SK-N-SH treated with all-trans-retinoic acid at 6 μM for 48 hours (cell line): ENCODE measurements at regions not wholly inside any gene's neighbourhood (a gene's known extent, or its start where the extent isn't known, plus 50 kb on each side); places are given as distances from the start of the nearest gene placed in this dataset.

Source experiments
- ARNTL ChIP-seq: fragments of 450-650 bp; formaldehyde crosslinking; IDR thresholded peaks from 2 replicates; pipeline ENCODE4 v1.5.0; 2020; ENCODE audit warnings: low read depth, mild to moderate bottlenecking, moderate library complexity, borderline replicate concordance
- CREB5 ChIP-seq: fragments of 250-450 bp; sonication (Bioruptor Pico); IDR thresholded peaks from 2 replicates; pipeline ENCODE4 v1.5.1; 2020; ENCODE audit warnings: low read depth, mild to moderate bottlenecking, moderate library complexity
- PATZ1 ChIP-seq: fragments of 250-450 bp; sonication (Bioruptor Pico); IDR thresholded peaks from 2 replicates; pipeline ENCODE4 v1.8.0; 2020; ENCODE audit warnings: mild to moderate bottlenecking, moderate library complexity, borderline replicate concordance
- POU6F1 ChIP-seq: fragments of 250-450 bp; sonication (Bioruptor Pico); IDR thresholded peaks from 2 replicates; pipeline ENCODE4 v1.8.0; 2021; ENCODE audit warnings: low read depth, mild to moderate bottlenecking, moderate library complexity, borderline replicate concordance
- PPARA ChIP-seq: fragments of 250-450 bp; sonication (Bioruptor Pico); IDR thresholded peaks from 2 replicates; pipeline ENCODE4 v1.5.0; 2020; ENCODE audit warnings: mild to moderate bottlenecking, borderline replicate concordance
- ZNF565 ChIP-seq: fragments of 450-650 bp; formaldehyde crosslinking; conservative IDR thresholded peaks from 2 replicates; pipeline ENCODE4 v1.5.0; 2020; ENCODE audit warnings: low read depth, mild to moderate bottlenecking, moderate library complexity
- ZNF70 ChIP-seq: fragments of 450-650 bp; formaldehyde crosslinking; IDR thresholded peaks from 2 replicates; pipeline ENCODE4 v1.5.0; 2020; ENCODE audit warnings: mild to moderate bottlenecking, moderate library complexity
- ZNF8 ChIP-seq: fragments of 450-650 bp; formaldehyde crosslinking; IDR thresholded peaks from 2 replicates; pipeline ENCODE4 v1.5.0; 2020; ENCODE audit warnings: mild to moderate bottlenecking, moderate library complexity

GRCh38 chr14:26987744-26988363, 390.0 kb upstream of the NOVA1 start:
- TF ChIP-seq ZNF70 (CRISPR knock-in tag) (no peak), POU6F1 (no peak), ZNF8 (CRISPR knock-in tag) (no peak), CREB5 (no peak), PPARA (no peak), PATZ1 (CRISPR knock-in tag) (no peak), ZNF565 (CRISPR knock-in tag) (no peak), ARNTL (CRISPR knock-in tag) (no peak)
